SKM-1 treated with dmso at 0.1 percent for 144 hours (cell line): ENCODE measurements at regions not wholly inside any gene's neighbourhood (a gene's known extent, or its start where the extent isn't known, plus 50 kb on each side); places are given as distances from the start of the nearest gene placed in this dataset.

Experiments
- DNase-seq: peaks from one replicate; lab custom pipeline; 2025; ENCODE audit not compliant: unreplicated experiment; lab: John Stamatoyannopoulos, UW

- no peak for DNase-seq
Measured at GRCh38 chr9:79986437-79986836, 414.7 kb downstream of the TLE4 start.

- no peak for DNase-seq
Measured at GRCh38 chr9:79985772-79986171, 414.0 kb downstream of the TLE4 start.

- no peak for DNase-seq
Measured at GRCh38 chr9:79985264-79985663, 413.5 kb downstream of the TLE4 start.

- no peak for DNase-seq
Measured at GRCh38 chr9:79984429-79985067, 412.8 kb downstream of the TLE4 start.

- no peak for DNase-seq
Measured at GRCh38 chr9:79980432-79980831, 408.7 kb downstream of the TLE4 start.

GRCh38 chr9:79977510-79978197, 405.9 kb downstream of the TLE4 start:
- DNase-seq, result no peak

- no peak for DNase-seq
Measured at GRCh38 chr9:79977074-79977435, 405.3 kb downstream of the TLE4 start.

- no peak for DNase-seq
Measured at GRCh38 chr9:79976257-79977073, 404.7 kb downstream of the TLE4 start.

- DNase-seq, result no peak
Measured at GRCh38 chr9:79975621-79976256, 404.0 kb downstream of the TLE4 start.

DNA sequence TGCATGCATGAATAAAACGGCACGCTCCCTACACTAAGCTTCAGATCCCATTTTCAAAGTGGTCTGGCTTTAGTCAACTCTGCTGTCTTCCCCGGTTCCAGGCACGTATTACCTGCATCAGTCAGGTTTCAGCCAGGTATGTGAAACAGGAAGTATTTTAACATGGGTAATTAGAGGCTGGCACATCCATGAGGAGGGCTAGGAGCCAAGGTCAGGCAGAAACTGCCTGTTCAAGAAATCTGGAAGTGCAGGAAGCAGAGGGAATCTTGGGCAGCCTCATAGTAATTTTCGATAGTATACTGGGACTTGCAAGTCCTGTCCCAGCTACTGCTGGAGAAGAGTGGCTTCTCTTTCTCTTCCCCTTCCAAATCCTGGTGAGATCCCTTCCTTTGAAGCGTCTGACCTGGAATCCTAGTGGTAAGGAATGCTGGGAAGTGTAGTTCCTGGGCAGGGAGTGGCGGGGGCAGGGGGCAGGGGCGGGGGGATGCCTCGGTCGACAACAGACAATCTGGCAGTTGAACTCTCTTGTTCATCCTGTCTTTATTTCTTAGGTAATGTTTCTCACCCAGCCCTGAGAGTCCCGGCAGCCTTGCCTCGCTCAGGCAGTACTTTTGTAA, 403.1 kb downstream of the TLE4 start:
- DNase-seq, result no peak

DNA sequence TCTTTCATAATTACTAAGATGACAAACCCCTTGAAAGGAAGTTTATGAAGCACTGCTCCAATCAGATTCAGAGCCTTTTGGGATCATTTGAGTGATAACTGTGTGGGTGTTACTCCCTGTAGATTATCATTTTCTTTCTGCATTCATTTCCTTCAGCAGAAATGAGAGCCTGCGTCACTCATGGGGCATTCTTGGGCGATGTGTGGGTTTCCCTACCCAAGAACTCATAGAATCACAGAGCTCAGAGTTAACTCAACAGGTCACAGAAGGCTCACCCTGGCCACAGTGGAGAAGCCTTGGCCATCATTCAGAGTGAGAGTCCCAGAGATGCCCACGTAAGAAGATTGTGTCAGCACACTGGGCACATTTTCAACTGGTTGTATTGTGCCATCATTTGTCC, 401.9 kb downstream of the TLE4 start:
- DNase-seq, result no peak

GRCh38 chr9:79970146-79970425, 398.3 kb downstream of the TLE4 start:
- DNase-seq, result no peak

- no peak for DNase-seq
Measured at GRCh38 chr9:79969393-79970145, 397.8 kb downstream of the TLE4 start.

DNA sequence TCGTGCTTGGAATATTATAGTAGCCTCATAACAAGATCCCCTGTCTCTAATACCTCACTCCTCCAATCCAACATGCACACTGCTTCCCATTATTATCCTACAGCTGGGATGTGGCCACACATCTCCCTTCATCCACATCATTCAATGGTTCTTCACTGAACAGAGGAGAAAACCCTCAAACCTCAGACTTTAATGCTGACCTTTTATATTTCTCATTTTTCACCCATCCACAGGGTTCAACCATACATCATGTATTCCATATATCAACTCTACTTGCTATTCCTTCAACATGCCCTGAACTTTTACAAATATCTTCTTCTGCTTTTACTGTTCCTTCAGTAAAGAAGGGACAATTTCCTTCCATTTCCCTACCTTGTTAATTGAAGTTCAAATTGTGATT, 396.8 kb downstream of the TLE4 start:
- no peak for DNase-seq

GRCh38 chr9:79962836-79963235, 391.1 kb downstream of the TLE4 start:
- no peak for DNase-seq

DNA sequence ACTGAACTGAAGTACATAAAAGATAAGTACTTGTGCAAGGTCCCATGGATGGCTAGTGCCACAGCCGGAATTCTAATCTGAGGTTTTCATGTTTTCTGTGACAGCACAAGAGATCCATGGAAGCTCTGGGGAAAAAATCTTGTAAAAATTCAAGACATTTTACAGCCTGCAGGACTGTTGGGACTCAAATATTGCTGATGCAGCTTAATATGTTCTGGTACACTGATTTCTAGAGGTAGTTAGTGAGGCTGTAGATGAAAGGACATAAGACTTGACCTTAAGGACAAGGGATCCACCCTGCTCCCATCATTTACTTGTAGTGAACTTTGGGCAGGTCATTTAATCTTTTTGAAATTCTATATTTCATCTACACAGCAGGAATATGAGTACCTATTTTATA, 390.4 kb downstream of the TLE4 start:
- no peak for DNase-seq

DNA sequence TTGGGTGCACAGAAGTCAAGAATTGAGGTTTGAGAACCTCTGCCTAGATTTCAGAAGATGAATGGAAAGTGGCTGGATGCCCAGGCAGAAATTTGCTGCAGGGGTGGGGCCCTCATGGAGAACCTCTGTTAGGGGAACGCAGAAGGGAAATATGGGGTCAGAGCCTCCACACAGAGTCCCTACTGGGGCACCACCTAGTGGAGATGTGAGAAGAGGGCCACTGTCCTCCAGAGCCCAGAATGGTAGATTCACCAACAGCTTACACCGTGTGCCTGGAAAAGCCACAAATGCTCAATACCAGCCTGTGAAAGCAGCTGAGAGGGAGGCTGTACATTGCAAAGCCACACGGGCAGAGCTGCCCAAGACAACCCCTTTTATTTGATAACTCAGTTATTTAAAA, 383.5 kb downstream of the TLE4 start:
- DNase-seq, result no peak

GRCh38 chr9:79953908-79954307, 382.1 kb downstream of the TLE4 start:
- no peak for DNase-seq

DNA sequence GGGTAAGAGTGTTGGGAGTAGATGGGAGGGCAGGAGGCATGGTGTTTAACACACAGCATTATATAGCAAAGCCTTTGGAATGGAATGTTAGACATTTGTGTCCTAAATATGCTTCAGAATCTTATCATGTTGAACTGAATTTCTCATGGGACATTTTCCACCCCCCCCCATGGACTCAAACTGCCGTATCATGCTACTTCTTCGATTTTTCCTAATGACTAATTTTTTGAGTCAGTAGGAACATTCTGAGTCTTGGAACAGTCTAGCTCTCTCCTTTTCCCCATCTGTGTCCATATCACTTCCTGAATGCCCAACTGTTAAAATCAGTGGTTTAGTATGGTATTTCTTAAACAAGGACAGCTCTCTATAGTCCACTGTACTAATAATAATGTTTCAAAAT, 380.6 kb downstream of the TLE4 start:
- no peak for DNase-seq

DNA sequence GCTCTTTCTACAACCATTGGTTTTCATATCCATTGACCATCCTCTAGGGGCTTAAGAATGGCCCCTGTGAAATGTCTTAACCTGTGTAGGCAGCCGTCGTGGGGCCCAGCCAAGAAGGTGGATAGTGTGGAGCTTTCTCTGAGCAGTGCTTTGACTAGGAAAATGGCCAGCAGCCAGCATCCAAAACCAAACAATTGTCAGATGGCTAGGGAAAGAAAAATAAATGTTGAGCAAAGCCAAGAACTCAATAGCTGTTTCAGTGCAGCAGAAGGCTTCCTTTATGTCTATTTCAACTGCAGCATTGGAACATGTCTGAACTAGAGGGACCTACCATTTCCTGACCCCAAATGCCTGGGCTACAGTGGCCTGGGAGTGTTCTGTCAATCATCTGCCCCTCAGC, 374.9 kb downstream of the TLE4 start:
- no peak for DNase-seq

DNA sequence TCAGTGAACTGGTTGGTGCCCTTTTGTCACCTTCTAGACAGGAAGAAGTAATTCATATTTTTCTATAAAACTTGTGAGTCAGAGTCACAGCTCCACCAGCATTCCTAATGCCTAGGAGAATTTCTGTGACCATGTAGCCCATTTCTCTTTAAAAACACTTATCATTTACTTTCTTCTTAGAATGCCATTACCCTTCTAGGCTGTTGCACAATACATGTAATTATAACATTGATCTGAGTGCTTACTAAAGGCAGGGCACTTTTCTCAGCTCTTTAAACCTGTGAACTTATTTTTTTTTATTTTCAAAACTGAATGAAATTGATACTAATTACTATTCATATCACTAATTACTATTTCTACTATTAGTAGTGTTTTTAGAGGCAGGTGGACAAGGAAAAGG, 373.7 kb downstream of the TLE4 start:
- DNase-seq, result no peak
